ENCODE measurements at regions not wholly inside any gene's neighbourhood (a gene's known extent, or its start where the extent isn't known, plus 50 kb on each side); places are given as distances from the start of the nearest gene placed in this dataset.

DNA sequence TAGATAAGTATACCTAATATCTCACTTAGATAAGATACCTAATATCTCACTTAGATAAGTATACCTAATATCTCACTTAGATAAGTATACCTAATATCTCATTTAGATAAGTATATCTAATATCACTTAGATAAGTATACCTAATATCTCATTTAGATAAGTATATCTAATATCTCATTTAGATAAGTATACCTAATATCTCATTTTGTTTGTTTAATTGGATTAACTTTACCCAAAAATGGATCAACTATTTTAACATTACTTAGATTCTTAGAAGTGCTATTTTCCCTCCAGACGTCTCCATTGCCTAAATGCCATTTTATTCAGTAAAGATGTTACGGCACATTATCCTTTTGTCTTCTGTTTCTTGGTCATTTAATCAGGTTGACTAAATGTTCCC lies 346.4 kb downstream of the CHRM3 start:
- no peaks in the 10 kb centered on the region for H3K36me3 Mint-ChIP-seq
- H3K9me3 Mint-ChIP-seq = peaks cover 7% of the 10 kb centered on the region
- H3K4me1 Mint-ChIP-seq = peaks cover 17% of the 10 kb centered on the region
- TF ChIP-seq CTCF (IDR thresholded peaks at IDR 0.05; ENCODE audit: unreplicated experiment) = no peak
- no peak for DNase-seq (ENCODE audit: low spot score in 2 of 2, unreplicated experiment in 2 of 2)
- H3K4me3 Mint-ChIP-seq = no peak overlapping the region
- peaks cover 3% of the 10 kb centered on the region for H3K27me3 Mint-ChIP-seq (ENCODE audit: low read depth)
- H3K27ac Mint-ChIP-seq = no peak overlapping the region

DNA sequence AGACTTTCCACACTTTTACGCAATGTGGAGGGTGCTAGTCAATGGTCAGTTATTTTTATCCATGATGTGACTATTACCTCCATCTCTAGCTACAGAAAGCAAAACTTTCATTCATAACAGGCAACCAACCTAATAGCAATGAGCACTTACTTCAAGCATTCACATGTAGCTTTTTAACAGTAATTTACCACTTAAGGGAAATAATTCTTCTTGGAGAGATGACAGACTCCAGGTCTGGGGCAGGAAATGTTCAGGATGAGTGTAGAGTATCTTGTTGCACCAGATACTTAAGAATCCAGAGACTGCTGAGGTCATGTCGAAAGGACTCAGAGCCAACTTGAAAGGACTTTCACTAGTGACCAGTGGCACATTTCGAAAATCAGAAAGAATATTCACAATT lies 347.6 kb downstream of the CHRM3 start:
- Mint-ChIP-seq H3K4me1 (peaks cover 16% of the 10 kb centered on the region), H3K27ac (no peak overlapping the region), H3K4me3 (no peak overlapping the region), H3K9me3 (no peaks in the 10 kb centered on the region), H3K27me3 (ENCODE audit: low read depth) (peaks cover 3% of the 10 kb centered on the region), H3K36me3 (no peaks in the 10 kb centered on the region)
- DNase-seq (ENCODE audit: low spot score in 2 of 2, unreplicated experiment in 2 of 2) = no peak
- no peak for TF ChIP-seq CTCF (IDR thresholded peaks at IDR 0.05; ENCODE audit: unreplicated experiment)

DNA sequence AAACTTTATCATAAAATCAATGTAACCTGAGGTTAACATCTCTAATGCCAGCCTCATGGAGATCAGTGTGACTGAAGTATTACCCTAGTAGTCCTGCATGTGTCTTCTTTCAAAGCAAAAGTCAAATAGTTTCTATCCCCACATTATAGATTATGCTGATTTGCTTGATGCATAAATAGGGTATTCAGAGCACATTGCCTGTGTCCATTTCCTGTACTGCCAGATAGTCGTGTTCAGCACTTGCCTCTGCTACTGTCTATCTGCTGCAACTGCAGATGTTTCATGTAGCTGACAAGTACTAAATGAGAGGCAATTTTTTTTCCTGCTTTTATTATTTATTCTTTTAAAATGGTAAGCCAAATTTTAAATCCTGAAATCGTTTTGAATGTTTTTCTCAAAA lies 348.7 kb downstream of the CHRM3 start:
- DNase-seq (ENCODE audit: low spot score in 2 of 2, unreplicated experiment in 2 of 2) = no peak
- Mint-ChIP-seq H3K4me3 (no peak overlapping the region), H3K27ac (no peak overlapping the region), H3K27me3 (ENCODE audit: low read depth) (peaks cover 3% of the 10 kb centered on the region), H3K36me3 (no peaks in the 10 kb centered on the region), H3K4me1 (peaks cover 16% of the 10 kb centered on the region), H3K9me3 (no peaks in the 10 kb centered on the region)
- TF ChIP-seq CTCF (IDR thresholded peaks at IDR 0.05; ENCODE audit: unreplicated experiment) = no peak

GRCh38 chr1:239736479-239736878 lies 350.1 kb downstream of the CHRM3 start:
- Mint-ChIP-seq H3K36me3 (no peaks in the 10 kb centered on the region), H3K4me3 (no peak overlapping the region), H3K9me3 (no peaks in the 10 kb centered on the region), H3K27me3 (ENCODE audit: low read depth) (peaks cover 3% of the 10 kb centered on the region), H3K27ac (no peak overlapping the region), H3K4me1 (peaks cover 16% of the 10 kb centered on the region)
- no peak for TF ChIP-seq CTCF (IDR thresholded peaks at IDR 0.05; ENCODE audit: unreplicated experiment)
- no peak for DNase-seq (ENCODE audit: low spot score in 2 of 2, unreplicated experiment in 2 of 2)

DNA sequence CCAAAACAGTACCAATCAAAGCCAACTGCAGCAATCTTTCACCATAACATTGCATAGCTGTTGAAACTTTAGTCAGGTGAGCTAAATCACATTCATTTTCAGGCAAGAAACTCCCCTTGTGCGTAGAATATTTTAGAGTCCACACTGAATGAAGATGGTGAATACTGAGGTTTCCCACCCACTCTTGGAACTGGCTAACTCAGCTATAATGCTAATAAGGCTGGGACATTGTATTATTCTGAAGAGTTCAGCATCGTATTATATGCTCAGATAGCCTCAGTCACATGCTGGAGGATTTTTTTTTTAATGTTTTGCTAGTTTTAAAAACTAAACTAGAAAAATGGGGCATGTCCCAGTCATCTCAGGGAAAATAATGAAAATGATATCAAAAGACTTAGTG lies 352.3 kb upstream of the FMN2 start:
- DNase-seq (ENCODE audit: low spot score in 2 of 2, unreplicated experiment in 2 of 2) = no peak
- H3K27ac Mint-ChIP-seq = no peak overlapping the region
- TF ChIP-seq CTCF (IDR thresholded peaks at IDR 0.05; ENCODE audit: unreplicated experiment) = no peak
- no peaks in the 10 kb centered on the region for H3K9me3 Mint-ChIP-seq
- peaks cover 12% of the 10 kb centered on the region for H3K4me1 Mint-ChIP-seq
- peaks cover 3% of the 10 kb centered on the region for H3K27me3 Mint-ChIP-seq (ENCODE audit: low read depth)
- no peak overlapping the region for H3K4me3 Mint-ChIP-seq
- H3K36me3 Mint-ChIP-seq = no peaks in the 10 kb centered on the region

GRCh38 chr1:239739919-239740318 lies 351.8 kb upstream of the FMN2 start:
- TF ChIP-seq CTCF (IDR thresholded peaks at IDR 0.05; ENCODE audit: unreplicated experiment) = no peak
- Mint-ChIP-seq H3K4me1 (peaks cover 8% of the 10 kb centered on the region), H3K4me3 (no peak overlapping the region), H3K9me3 (no peaks in the 10 kb centered on the region), H3K36me3 (no peaks in the 10 kb centered on the region), H3K27me3 (ENCODE audit: low read depth) (peaks cover 3% of the 10 kb centered on the region), H3K27ac (no peak overlapping the region)
- DNase-seq (ENCODE audit: low spot score in 2 of 2, unreplicated experiment in 2 of 2) = no peak

All from mesothelial cell of epicardium (in vitro differentiated cells).